Hepatocyte (in vitro differentiated cells): ENCODE measurements at regions not wholly inside any gene's neighbourhood (a gene's known extent, or its start where the extent isn't known, plus 50 kb on each side); places are given as distances from the start of the nearest gene placed in this dataset.

Source experiments
- DNase-seq: peaks from one replicate; pipeline ENCODE4 v3.0.0-alpha.2; 2016; ENCODE audit warnings: low spot score
- H2AFZ ChIP-seq: fragments of 200-600 bp; sonication (generic); 2 replicates; pipeline ENCODE4 v1.6.0; 2016; ENCODE audit warnings: antibody characterized with exemption, mild to moderate bottlenecking
- H3K27ac ChIP-seq: fragments of 200-600 bp; sonication (generic); 2 replicates; pipeline ENCODE4 v1.5.1; 2016; ENCODE audit warnings: mild to moderate bottlenecking
- H3K27me3 ChIP-seq: fragments of 200-600 bp; sonication (generic); 2 replicates; pipeline ENCODE4 v1.6.1; 2016
- H3K36me3 ChIP-seq: fragments of 200-600 bp; sonication (generic); replicated peaks from 2 replicates; pipeline ENCODE4 v1.5.1; 2016; ENCODE audit warnings: low read depth; ENCODE audit not compliant: insufficient read depth
- H3K4me1 ChIP-seq: fragments of 200-600 bp; sonication (generic); 2 replicates; pipeline ENCODE4 v1.5.1; 2016; ENCODE audit warnings: mild to moderate bottlenecking, moderate library complexity; ENCODE audit not compliant: insufficient read depth
- H3K4me2 ChIP-seq: fragments of 200-600 bp; sonication (generic); 2 replicates; pipeline ENCODE4 v1.6.0; 2016
- H3K4me3 ChIP-seq: fragments of 200-600 bp; sonication (generic); 2 replicates; pipeline ENCODE4 v1.5.1; 2016; ENCODE audit warnings: mild to moderate bottlenecking
- H3K79me2 ChIP-seq: fragments of 200-600 bp; sonication (generic); 2 replicates; pipeline ENCODE4 v1.6.0; 2017; ENCODE audit warnings: mild to moderate bottlenecking
- H3K9me2 ChIP-seq: fragments of 200-600 bp; sonication (generic); replicated peaks from 2 replicates; pipeline ENCODE4 v1.6.0; 2017; ENCODE audit warnings: mild to moderate bottlenecking; ENCODE audit not compliant: insufficient read depth
- H3K9me3 ChIP-seq: fragments of 200-600 bp; sonication (generic); 2 replicates; pipeline ENCODE4 v1.5.1; 2016; ENCODE audit warnings: low read depth, mild to moderate bottlenecking
- H4K20me1 ChIP-seq: fragments of 200-600 bp; sonication (generic); 2 replicates; pipeline ENCODE4 v1.6.0; 2016; ENCODE audit warnings: mild to moderate bottlenecking; ENCODE audit not compliant: insufficient read depth, poor library complexity, severe bottlenecking
- EZH2 ChIP-seq: fragments of 200-600 bp; sonication (generic); IDR thresholded peaks from 2 replicates; pipeline ENCODE4 v1.6.1; 2016; ENCODE audit warnings: antibody characterized with exemption, mild to moderate bottlenecking, borderline replicate concordance
- EZH2phosphoT487 ChIP-seq: fragments of 200-600 bp; sonication (generic); IDR thresholded peaks from one replicate; pipeline ENCODE4 v1.6.1; 2018; ENCODE audit warnings: antibody characterized with exemption, mild to moderate bottlenecking, low read depth, moderate library complexity; ENCODE audit not compliant: unreplicated experiment, severe bottlenecking
- WGBS: methylation state at CpG from one replicate; pipeline ENCODE4 v1.1.6; 2016; ENCODE audit warnings: low lambda C conversion rate; ENCODE audit errors: missing lambda C conversion rate; 5-methylcytosine and 5-hydroxymethylcytosine counted together
- TF ChIP-seq, protein P1 (sequence below): fragments of 200-600 bp; sonication (generic); IDR thresholded peaks from 2 replicates; pipeline ENCODE4 v1.5.1; 2016; ENCODE audit warnings: antibody characterized with exemption, mild to moderate bottlenecking; ENCODE audit not compliant: poor library complexity

DNA sequence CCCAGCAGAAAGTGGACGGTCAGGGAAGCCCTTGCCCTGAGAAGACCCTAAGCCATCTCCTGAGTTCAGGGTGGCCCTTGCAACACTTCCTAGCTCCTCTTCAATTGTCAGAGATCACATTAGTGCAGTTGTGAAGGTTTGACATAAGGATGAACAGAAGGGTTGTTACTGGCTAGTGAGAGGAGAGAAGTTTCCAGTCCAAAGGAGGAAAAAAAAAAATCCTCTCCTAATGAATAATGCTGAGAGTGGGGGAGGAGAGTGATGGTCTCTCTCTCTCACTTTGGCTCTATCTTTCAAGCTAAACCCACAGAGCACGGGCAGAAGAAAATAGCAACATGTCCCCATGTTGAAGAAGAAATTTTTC, 819.9 kb downstream of the BCL11A start:
- Histone ChIP-seq H3K27ac (no peak overlapping the region), H3K4me2 (no peak overlapping the region), H4K20me1 (no peaks in the 10 kb centered on the region), H3K4me1 (no peaks in the 10 kb centered on the region), H3K36me3 (no peaks in the 10 kb centered on the region), H3K27me3 (no peaks in the 10 kb centered on the region), H3K9me3 (no peaks in the 10 kb centered on the region), H3K4me3 (no peak overlapping the region), H3K9me2 (no peaks in the 10 kb centered on the region), H2AFZ (no peak overlapping the region), H3K79me2 (no peaks in the 10 kb centered on the region)
- no peak for DNase-seq
- WGBS: 92% methylated on average over 2 of the region's 2 CpGs
- TF ChIP-seq, protein P1, sequence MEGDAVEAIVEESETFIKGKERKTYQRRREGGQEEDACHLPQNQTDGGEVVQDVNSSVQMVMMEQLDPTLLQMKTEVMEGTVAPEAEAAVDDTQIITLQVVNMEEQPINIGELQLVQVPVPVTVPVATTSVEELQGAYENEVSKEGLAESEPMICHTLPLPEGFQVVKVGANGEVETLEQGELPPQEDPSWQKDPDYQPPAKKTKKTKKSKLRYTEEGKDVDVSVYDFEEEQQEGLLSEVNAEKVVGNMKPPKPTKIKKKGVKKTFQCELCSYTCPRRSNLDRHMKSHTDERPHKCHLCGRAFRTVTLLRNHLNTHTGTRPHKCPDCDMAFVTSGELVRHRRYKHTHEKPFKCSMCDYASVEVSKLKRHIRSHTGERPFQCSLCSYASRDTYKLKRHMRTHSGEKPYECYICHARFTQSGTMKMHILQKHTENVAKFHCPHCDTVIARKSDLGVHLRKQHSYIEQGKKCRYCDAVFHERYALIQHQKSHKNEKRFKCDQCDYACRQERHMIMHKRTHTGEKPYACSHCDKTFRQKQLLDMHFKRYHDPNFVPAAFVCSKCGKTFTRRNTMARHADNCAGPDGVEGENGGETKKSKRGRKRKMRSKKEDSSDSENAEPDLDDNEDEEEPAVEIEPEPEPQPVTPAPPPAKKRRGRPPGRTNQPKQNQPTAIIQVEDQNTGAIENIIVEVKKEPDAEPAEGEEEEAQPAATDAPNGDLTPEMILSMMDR: no peak
- TF ChIP-seq EZH2phosphoT487: no peak
- TF ChIP-seq EZH2: no peak

GRCh38 chr2:59732871-59733566, 820.4 kb downstream of the BCL11A start:
- Histone ChIP-seq H3K4me2 (no peak overlapping the region), H3K27me3 (no peaks in the 10 kb centered on the region), H3K36me3 (no peaks in the 10 kb centered on the region), H3K4me3 (no peak overlapping the region), H4K20me1 (no peaks in the 10 kb centered on the region), H3K79me2 (no peaks in the 10 kb centered on the region), H2AFZ (no peak overlapping the region), H3K4me1 (no peaks in the 10 kb centered on the region), H3K27ac (no peak overlapping the region), H3K9me3 (no peaks in the 10 kb centered on the region), H3K9me2 (no peaks in the 10 kb centered on the region)
- TF ChIP-seq, protein P1: no peak
- TF ChIP-seq EZH2: no peak
- TF ChIP-seq EZH2phosphoT487: no peak
- WGBS: 90% methylated on average over 15 of the region's 15 CpGs
- no peak for DNase-seq

GRCh38 chr2:59727121-59727590, 826.3 kb downstream of the BCL11A start:
- DNase-seq: no peak
- WGBS: 71% methylated on average over 2 of the region's 2 CpGs
- Histone ChIP-seq H3K36me3 (no peaks in the 10 kb centered on the region), H3K9me2 (no peaks in the 10 kb centered on the region), H3K27me3 (no peaks in the 10 kb centered on the region), H3K4me2 (no peak overlapping the region), H3K4me3 (no peak overlapping the region), H3K79me2 (no peaks in the 10 kb centered on the region), H4K20me1 (no peaks in the 10 kb centered on the region), H3K4me1 (no peaks in the 10 kb centered on the region), H3K9me3 (no peaks in the 10 kb centered on the region), H2AFZ (no peak overlapping the region), H3K27ac (no peak overlapping the region)
- TF ChIP-seq, protein P1: no peak
